ENCODE measurements at regions not wholly inside any gene's neighbourhood (a gene's known extent, or its start where the extent isn't known, plus 50 kb on each side); places are given as distances from the start of the nearest gene placed in this dataset.

DNA sequence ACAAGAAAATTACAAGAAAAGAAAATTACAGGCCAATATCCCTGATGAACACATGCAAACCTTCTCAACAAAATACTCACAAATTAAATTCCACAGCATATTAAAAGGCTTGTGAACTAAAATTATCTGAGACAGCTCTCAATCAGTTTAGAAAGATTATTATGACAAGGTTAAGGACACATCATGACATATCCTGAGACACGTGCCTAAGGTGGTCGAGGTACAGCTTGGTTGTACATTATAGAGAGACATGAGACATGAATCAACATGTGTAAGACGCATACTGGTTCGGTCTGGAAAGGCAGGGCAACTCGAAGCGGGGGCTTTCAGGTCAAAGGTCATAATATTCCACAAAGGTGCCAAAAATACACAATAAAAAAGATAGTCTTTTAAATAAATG lies 598.3 kb upstream of the REG3G start:
- Histone ChIP-seq H3K27me3 (no peaks in the 10 kb centered on the region), H3K27ac (no peak overlapping the region), H3K4me3 (no peak overlapping the region), H3K36me3 (no peaks in the 10 kb centered on the region), H3K9me3 (no peaks in the 10 kb centered on the region), H3K4me1 (no peaks in the 10 kb centered on the region)
- no peak for DNase-seq (ENCODE audit: low spot score in 2 of 2)
- intact Hi-C loops (cut with DNase I), result no loop called here
- TF ChIP-seq, protein P1, sequence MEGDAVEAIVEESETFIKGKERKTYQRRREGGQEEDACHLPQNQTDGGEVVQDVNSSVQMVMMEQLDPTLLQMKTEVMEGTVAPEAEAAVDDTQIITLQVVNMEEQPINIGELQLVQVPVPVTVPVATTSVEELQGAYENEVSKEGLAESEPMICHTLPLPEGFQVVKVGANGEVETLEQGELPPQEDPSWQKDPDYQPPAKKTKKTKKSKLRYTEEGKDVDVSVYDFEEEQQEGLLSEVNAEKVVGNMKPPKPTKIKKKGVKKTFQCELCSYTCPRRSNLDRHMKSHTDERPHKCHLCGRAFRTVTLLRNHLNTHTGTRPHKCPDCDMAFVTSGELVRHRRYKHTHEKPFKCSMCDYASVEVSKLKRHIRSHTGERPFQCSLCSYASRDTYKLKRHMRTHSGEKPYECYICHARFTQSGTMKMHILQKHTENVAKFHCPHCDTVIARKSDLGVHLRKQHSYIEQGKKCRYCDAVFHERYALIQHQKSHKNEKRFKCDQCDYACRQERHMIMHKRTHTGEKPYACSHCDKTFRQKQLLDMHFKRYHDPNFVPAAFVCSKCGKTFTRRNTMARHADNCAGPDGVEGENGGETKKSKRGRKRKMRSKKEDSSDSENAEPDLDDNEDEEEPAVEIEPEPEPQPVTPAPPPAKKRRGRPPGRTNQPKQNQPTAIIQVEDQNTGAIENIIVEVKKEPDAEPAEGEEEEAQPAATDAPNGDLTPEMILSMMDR (IDR thresholded peaks at IDR 0.05), result no peak

DNA sequence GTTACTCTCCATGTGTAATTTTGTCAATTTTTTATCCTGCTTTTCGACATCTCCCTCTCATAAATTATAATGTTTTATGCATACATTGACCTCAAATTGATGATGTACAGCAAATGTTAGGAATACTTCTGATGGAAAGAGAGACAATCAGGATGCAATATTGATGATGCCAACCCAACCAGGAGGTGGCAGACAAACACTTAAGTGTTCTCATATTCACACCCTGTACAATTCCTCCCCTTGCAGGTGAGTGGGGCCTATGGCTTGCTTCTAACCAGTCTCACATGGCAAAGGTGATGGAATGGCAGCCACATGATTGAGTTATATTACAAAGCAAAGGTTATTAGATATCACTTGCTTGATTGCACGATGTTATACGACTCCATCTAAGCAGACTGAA lies 594.3 kb upstream of the REG3G start:
- H3K27ac ChIP-seq, result no peak overlapping the region
- H3K4me3 ChIP-seq, result no peak overlapping the region
- no peaks in the 10 kb centered on the region for H3K27me3 ChIP-seq
- H3K4me1 ChIP-seq, result no peaks in the 10 kb centered on the region
- TF ChIP-seq, protein P1 (IDR thresholded peaks at IDR 0.05), result no peak
- intact Hi-C loops (cut with DNase I), result no loop called here
- H3K36me3 ChIP-seq, result no peaks in the 10 kb centered on the region
- DNase-seq (ENCODE audit: low spot score in 2 of 2), result no peak
- H3K9me3 ChIP-seq, result no peaks in the 10 kb centered on the region

DNA sequence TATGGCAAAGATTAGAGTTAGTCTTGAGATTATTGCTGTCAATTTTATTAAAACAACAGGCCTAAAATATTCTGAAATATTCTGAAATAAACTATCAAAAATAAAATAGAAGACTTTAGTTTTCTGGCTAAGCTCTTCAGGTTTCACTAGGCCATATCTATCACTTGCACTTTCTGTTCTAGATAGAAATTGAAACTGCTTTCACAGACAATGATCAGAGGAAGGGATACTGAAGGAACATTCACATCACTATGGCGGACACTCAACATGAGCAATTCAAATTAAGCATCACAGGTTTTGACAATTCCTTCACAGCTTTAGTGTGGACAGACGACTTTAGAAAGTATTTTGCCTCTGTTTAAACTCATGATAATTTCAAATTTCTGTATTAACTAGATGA lies 586.4 kb upstream of the REG3G start:
- no peak overlapping the region for H3K27ac ChIP-seq
- H3K9me3 ChIP-seq, result no peaks in the 10 kb centered on the region
- no peaks in the 10 kb centered on the region for H3K36me3 ChIP-seq
- TF ChIP-seq, protein P1 (IDR thresholded peaks at IDR 0.05), result no peak
- no peak overlapping the region for H3K4me3 ChIP-seq
- H3K27me3 ChIP-seq, result no peaks in the 10 kb centered on the region
- H3K4me1 ChIP-seq, result no peaks in the 10 kb centered on the region
- DNase-seq (ENCODE audit: low spot score in 2 of 2), result no peak
- intact Hi-C loops (cut with DNase I), result no loop called here

DNA sequence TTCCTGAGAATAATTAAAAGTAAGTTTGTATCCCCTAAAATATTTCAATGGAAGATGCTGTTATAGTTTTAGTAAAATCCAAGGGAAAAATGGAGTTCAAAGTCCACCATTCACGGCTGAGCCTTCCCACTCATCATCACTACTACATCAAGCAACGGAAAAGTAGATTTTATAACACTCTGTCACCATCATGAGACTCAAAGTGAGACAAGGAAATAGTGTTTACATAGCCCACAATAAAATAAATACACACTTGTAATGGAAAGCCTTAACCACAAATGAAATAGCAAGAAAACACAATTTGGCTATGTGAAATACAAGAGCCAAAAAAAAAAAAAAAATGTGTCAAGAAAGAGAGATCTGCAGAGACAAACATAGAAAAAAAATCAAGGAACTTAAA lies 569.9 kb upstream of the REG3G start:
- DNase-seq (ENCODE audit: low spot score in 2 of 2), result no peak
- Histone ChIP-seq H3K9me3 (no peaks in the 10 kb centered on the region), H3K4me3 (no peak overlapping the region), H3K36me3 (no peaks in the 10 kb centered on the region), H3K27me3 (no peaks in the 10 kb centered on the region), H3K4me1 (no peaks in the 10 kb centered on the region), H3K27ac (no peak overlapping the region)
- intact Hi-C loops (cut with DNase I), result no loop called here
- TF ChIP-seq, protein P1 (IDR thresholded peaks at IDR 0.05), result no peak

DNA sequence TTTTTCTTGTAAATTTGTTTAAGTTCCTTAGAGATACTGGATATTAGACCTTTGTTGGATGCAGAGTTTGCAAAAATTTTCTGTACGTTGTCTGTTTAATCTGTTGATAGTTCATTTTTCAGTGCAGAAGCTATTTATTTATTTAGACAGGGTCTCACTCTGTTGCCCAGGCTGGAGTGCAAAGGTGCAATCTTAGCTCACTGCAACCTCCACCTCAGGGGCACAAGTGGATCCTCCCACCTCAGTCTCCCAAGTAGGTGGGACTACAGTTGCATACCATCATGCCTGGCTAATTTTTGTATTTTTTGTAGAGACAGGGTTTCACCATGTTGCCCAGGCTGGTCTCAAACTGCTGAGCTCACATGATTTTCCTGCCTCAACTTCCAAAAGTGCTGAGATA lies 568.2 kb upstream of the REG3G start:
- Histone ChIP-seq H3K4me1 (no peaks in the 10 kb centered on the region), H3K9me3 (no peaks in the 10 kb centered on the region), H3K27ac (no peak overlapping the region), H3K27me3 (no peaks in the 10 kb centered on the region), H3K4me3 (no peak overlapping the region), H3K36me3 (no peaks in the 10 kb centered on the region)
- intact Hi-C loops (cut with DNase I), result no loop called here
- no peak for DNase-seq (ENCODE audit: low spot score in 2 of 2)
- TF ChIP-seq, protein P1 (IDR thresholded peaks at IDR 0.05), result no peak

DNA sequence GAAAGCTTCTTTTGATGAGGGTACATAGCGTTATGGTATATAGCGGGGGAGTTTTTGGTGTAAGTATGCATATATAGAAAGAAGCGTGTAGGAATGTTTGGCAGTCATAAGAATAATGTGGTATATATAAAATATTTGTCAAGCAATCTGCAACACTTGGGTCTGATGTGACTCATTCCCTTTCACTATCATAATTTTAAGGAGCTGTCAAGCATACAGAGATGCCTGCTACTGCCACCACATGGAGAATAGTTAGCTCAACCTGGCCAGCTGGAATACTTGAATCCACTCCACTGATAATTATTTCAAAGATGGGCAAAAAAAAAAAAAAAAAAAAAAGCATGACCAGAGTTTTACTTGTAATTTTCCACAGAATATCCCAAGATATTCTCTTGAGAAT lies 559.8 kb upstream of the REG3G start:
- no peak for DNase-seq (ENCODE audit: low spot score in 2 of 2)
- H3K27me3 ChIP-seq, result no peaks in the 10 kb centered on the region
- no peak overlapping the region for H3K27ac ChIP-seq
- TF ChIP-seq, protein P1 (IDR thresholded peaks at IDR 0.05), result no peak
- H3K4me3 ChIP-seq, result no peak overlapping the region
- no peaks in the 10 kb centered on the region for H3K36me3 ChIP-seq
- H3K4me1 ChIP-seq, result no peaks in the 10 kb centered on the region
- no peaks in the 10 kb centered on the region for H3K9me3 ChIP-seq
- intact Hi-C loops (cut with DNase I), result no loop called here
